Dermis microvascular lymphatic vessel endothelial cell (primary cell): ENCODE measurements at regions not wholly inside any gene's neighbourhood (a gene's known extent, or its start where the extent isn't known, plus 50 kb on each side); places are given as distances from the start of the nearest gene placed in this dataset.
A peak's percentile ranks its signal among the peaks of the same experiment; 100 is the strongest.
"Not testable (repeated sequence)": the region's sequence is repeated elsewhere in the genome, so short reads cannot be mapped to it uniquely, and the experiment has no call there.

Source experiments
- DNase-seq, 2 donors: peaks; one replicate each; pipeline versions ENCODE4 v3.0.0 to v3.0.0-alpha.2; 2010; ENCODE audit warnings: low read depth in 2 of 2

DNA sequence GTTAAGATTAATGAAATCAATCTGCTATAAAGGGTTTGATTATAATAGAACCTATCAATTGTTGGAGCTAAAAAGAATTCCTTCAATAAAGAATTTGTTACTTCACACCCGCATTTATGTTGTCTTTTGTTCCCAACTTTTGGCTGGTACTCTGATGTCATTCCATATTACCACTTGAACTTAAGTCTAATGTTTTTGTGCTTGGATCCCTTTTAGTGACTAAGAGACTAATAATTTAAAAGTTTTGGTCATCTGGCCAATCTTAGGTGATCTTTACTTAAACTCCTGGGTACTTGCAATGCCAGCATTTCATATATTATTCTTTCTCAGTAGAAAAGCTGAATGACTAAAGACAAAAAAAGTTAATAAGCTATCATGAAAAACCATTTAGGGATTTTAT is 113.0 kb downstream of the TMEM30B start:
- no peak for DNase-seq

DNA sequence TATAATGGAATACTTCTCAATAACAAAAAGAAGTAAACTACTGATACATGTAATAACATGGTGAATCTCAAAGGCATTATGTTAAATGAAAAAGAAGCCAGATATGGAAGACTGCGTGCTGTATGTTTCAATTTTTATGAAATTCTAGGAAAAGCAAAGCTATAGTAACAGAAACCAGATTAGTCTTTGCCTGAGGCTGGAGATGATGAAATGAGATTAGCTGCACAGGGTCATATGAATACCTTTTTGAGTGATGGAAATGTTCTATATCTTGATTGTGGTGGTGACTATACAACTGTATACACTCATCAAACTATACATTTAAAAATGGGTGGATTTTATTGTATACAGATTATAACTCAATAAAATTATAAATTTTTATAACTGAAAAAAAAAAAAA is 113.5 kb downstream of the TMEM30B start:
- no peak for DNase-seq

- DNase-seq, result no peak
Observed at GRCh38 chr14:61160798-61161197, 120.3 kb downstream of the TMEM30B start.

DNA sequence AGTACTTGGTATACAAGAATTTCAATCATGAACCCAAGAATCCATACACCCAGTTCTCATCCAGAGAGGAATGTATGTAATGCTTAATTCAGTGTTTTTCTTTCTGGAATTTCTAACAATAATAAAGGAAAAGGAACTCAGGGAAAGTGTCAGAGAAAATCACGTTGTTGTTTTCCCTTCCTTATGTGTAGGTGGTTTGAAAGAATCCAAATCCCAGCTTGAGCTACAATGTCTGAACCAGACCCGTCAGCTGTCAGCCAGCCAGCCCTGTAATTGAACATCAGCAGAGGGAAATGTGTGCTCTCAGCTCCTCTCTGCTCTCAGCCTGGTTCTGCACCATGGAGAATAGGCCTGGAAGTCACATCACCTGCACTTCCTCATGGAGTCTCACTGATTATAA is 126.5 kb downstream of the TMEM30B start:
- DNase-seq, result peak in 1 of 2 donors; percentile 50

DNA sequence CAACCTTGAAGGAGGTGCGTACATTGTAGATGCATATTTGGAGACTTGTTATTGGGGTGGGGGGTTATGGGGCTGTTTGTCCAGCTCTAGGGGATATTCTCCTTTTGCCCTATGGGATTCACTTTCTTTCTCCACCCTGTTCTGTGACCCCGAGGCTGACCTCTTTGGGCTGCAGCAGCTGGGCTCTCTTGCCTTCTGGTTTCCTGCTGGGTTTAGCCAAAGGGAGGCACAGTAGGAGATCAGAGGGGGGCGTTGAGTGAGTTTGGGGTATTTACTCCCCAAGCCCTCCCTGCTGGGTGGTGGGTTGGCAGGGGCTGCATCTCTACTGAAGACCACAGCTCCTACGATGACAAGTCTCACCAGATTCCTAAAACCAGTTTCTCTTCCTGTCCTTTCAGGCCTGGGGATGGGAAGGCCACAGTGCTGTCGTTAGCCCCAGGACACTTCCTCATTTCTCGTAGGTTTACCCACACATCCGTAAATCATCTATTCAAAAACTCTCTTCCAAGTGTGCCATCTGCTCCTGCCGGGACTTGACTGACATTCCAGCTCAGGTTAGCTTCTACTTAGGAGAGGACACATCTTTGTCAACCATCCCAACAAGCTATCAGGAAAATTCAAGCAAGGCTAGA is 127.1 kb downstream of the TMEM30B start:
- DNase-seq, result no peak

DNA sequence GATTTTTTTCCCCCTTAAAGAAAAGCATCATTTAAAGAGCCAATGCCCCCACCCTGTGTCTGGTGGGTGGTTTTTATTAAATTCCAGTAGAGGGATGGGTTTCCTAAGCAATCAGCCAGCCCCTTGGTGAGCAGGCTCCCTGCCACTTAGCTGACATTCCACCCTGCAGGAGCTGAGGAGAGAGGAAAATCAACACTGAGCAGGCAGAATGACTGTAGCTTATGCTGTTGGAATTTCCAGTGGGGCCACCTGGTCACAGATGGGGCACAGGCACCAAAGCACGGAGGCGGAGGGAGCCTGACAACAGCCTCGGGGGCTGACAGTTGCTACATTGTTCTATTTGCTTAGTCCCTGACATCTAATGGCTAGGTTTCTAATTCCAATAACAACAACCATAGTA is 127.7 kb downstream of the TMEM30B start:
- peak in 1 of 2 donors; percentile 29 for DNase-seq

DNA sequence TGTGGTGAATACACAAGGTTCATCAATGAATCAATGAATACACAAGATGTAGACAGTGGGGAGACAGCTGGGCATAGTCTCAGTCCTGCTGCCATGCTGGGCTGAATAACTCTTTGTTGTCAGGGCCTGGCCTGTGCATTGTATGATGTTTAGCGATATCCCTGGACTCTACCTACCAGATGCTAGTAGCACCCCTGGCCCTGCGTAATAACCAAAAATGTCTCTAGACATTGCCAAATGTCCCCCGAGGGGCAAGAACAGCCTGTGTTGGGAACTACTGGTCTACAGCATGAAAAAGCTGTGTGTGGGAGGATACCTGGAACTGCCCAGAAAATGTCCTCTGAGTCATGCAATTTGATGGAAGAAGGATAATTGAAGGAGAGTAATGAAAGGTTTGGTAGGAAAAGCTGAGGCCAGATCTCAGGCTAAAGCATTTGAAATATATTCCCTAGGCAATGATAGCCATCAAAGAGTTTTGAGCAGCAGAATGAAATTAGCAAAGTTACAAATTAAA is 128.2 kb downstream of the TMEM30B start:
- no peak for DNase-seq

GRCh38 chr14:61151251-61151650 is 129.9 kb downstream of the TMEM30B start:
- DNase-seq, result no peak

DNA sequence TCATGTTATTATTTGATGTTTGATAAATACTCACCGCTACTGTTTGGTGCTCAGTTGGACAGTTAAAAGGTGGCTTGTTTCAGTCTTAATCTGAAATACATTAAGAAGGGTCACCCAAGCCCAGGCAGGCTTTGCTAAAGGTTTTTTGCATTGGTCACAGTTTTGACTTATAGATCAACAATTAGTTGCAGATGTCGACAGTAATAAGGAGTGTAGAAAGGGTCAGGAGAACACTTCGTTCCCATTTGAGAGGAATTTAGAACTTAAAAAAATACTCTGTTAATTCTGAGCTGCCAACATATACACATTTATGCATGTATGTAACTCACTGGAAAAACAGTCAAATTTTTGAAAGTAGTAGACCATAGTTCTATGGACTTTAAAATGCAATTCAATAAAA is 130.3 kb downstream of the TMEM30B start:
- DNase-seq, result no peak

DNA sequence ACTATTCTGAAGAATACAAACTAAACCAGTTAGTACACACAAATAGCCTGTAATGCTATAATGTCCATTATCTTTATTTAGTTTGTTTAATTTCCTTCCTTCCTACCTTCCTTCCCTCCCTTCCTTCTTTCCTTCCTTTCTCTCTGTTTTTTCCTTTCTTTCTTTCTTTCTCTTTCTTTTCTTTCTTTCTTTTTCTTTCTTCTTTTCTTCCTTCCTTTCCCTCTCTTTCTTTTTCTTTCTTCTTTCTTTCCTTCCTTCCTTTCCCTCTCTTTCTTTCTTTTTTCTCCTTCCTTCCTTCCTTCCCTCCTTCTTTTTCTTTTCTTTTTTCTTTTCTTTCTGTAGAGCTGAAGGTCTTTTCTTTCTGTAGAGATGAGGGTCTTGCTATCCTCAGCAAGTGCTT is 131.2 kb downstream of the TMEM30B start:
- DNase-seq, result no peak

GRCh38 chr14:61148742-61149350 is 132.3 kb downstream of the TMEM30B start:
- no peak for DNase-seq

DNA sequence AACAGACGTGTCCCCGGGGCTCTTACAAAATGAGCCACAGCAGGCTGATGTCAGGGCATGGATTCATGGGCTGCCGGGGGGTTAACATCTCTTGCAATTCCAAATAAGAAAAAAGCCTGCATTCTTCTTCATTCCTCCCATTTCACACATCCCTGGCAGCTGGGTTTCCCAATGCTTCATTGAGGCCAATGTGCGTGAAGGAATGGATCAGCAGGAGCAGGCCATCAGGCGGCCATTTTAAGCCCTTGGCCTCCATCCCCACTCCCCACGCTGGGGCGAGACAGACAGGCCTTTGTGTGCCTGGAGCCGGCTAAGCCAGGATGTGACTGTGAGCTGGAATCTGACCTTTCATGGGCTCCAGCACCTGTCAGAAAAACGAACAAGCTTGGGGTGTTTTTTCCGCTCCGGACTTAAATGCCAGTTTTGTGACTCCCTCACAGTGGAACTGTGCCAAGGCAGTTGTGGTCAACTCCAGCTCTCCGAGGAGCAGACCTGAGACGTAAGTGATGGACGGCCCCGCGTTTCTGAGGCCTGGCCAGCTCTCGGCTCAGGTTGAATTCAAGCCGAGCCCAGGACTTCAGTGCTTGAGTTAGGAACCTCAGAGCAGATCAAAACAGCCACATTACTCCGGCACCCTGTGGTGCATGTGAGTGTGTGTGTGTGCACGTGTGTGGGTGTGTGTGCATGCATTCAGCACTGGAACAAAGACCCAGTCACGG is 133.1 kb downstream of the TMEM30B start:
- peak; percentile 79 to 99 for DNase-seq

DNA sequence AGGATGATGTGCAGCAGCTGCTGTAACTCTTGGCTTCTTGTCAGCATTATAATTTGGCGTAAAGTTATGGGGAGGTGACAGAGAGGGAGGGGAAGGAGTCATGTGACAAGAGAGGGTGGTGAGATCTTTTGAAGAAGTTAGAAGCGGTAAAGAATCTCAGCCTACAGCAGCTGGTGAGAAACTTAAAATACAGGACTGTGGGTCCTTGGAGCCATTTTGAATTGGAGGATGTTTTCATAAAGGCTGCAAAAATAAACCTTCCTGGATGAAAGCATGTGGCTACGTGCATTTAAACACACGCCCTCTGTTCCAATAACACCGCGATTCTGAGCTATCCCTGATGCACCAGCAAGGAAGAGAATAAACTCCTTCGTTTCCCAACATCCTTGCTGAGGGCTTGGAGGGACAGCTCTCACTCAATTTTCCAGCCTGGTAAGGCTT is 133.7 kb downstream of the TMEM30B start:
- DNase-seq, result peak in 1 of 2 donors; percentile 78

DNA sequence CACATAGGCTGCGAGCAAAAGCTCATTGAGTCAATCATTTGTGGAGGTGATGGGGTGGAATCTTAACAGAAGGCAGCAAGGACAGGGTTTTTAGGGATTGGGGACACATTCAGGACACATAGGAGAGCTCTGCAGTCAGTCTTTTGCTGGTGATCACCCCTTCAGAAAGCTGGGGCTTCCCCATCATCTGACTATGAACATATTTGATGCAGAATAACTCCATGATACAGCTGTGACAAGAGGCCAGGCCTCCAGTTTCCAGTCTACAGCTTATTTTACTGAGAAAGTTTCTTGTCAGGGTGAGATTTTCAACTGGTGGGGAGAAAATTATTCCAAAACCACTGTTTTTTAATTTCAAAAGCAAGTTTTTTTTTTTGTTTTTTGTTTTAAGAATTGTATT is 134.2 kb downstream of the TMEM30B start:
- no peak for DNase-seq

DNA sequence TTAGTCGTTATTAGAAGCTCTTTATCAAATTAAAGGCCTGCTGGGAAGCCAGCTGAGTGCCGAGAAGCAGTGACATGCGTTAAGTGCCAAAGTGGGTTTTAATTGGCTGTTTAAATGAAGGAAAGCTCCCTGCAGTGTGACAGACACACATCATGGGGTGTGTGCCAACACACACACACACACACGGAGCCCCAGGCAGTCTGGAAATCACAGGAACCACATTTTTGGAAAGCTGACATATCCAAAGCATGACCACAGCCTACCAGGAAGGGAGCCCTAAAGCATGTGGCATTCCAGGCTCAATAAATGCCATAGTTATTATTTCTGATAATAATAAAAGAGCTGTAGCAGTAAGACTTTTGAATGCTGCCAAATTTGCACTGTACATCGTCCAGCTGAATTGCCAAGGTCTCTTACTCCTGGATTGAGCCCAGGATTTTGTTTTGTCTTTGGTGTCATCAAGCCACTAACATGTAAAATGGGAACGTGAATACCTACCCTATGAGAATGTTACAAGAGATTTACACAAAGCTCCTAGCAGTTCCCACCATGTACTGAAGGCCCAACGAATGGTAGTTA is 135.1 kb downstream of the TMEM30B start:
- peak; percentile 41 to 45 for DNase-seq

DNA sequence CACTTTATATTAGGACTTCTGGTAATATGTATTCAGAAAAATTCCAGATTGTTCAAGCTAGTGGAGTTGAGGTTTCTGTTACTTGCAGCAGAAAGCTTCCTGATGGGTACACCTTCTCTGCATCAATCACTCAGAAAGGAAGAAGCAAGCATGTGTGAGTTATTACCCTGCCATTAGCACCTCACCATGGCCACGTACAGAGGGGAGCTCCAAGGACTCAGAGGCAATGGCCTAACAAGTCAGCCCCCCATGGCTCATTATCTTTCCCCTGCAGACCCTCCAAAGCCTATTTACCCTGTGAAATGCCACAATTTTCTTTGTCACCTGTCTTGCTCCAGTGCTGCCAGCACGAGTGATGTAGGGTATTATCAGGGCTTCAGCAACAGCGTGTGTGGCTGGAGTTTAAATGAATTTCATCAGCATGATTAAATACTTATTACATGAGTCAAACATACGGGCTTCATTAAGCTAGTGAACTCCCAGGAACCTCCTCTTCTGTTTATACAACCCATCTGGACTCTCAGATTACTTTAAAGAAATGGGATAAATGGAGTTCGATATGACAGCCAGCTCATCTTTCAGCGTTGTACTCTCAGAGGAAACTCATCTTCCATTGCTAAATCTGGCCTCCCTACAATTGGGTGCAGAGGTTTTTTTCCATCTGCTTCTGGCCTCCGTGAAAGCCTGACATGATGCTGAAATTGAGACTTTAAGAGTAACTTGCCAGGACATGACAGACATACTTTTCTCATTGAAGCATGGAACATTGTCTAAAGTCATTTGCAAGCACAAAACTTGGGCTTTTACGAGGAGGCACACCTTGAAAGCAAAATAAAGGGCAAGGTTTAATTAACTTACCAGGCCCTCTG is 135.9 kb downstream of the TMEM30B start:
- no peak for DNase-seq

- not testable (repeated sequence) for DNase-seq
Observed at GRCh38 chr14:61144117-61145033, 136.8 kb downstream of the TMEM30B start.

GRCh38 chr14:61140872-61141271 is 140.3 kb downstream of the TMEM30B start:
- DNase-seq, result no peak

DNA sequence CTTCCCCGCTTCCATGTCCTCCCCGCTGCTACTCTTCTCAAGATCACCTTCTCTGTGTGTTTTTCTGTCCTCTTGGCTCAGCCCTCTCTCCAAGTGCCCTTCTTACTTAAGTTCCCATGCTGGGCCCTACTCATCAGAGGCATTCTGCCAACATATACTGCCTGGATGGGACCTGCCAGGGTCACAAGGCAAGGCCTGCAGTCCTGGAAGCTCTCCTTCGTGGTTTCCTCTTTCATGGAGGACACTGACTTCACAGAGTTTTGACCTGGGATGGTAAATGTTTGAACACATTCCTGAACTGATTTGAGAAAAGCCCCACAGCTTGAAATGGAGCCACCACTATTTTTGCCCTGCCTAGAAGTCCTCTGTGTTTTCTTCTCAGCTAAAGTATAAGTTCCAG is 140.9 kb downstream of the TMEM30B start:
- no peak for DNase-seq

DNA sequence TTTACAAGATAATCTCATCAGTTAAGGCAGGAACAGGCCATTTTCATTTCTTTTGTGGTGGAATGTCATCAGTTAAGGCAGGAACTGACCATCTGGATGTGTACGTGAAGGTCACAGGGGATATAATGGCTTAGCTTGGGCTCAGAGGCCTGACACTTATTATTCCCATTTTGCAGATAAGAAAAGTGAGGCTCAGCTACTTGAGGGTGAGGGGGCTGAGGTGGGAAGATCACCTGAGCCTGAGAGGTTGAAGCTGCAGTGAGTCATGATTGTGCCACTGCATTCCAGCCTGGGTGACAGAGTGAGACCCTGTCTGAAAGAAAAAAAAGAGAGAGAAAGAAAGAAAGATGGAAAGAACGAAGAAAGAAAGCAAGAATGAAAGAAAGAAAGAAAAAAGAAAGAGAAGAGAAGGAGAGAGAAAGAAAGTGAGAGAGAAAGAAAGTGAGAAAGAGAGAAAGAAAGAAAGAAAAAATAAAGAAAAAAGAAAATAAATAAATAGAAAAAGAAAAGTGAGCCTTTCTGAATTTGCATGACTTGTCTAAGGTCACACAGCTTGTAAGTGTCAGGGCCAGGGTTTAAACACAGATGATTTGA is 142.0 kb downstream of the TMEM30B start:
- DNase-seq, result no peak
